Right cardiac atrium (tissue), 5 donors: ENCODE measurements at regions not wholly inside any gene's neighbourhood (a gene's known extent, or its start where the extent isn't known, plus 50 kb on each side); places are given as distances from the start of the nearest gene placed in this dataset.
A peak's percentile ranks its signal among the peaks of the same experiment; 100 is the strongest.

Experiments used
- ATAC-seq, 2 donors: fragments of 200-7000 bp; cut with Tn5 transposase; one replicate each; pipeline versions ENCODE4 v1.8.0 to v1.9.1; 2020; ENCODE audit warnings: moderate library complexity in 2 of 2, mild to moderate bottlenecking in 1 of 2
- DNase-seq, 3 donors: peaks; one replicate each; pipeline ENCODE4 v3.0.0-alpha.2; 2020
- H3K27ac ChIP-seq: one replicate; pipeline ENCODE4 v1.5.1; 2013; ENCODE audit warnings: mild to moderate bottlenecking, low read length, control low read depth, moderate library complexity
- H3K27me3 ChIP-seq: one replicate; pipeline ENCODE4 v1.6.1; 2013; ENCODE audit not compliant: control insufficient read depth, insufficient read depth
- H3K4me1 ChIP-seq: one replicate; pipeline ENCODE4 v1.6.1; 2013; ENCODE audit warnings: low read length; ENCODE audit not compliant: control insufficient read depth, insufficient read depth
- H3K4me3 ChIP-seq: one replicate; pipeline ENCODE4 v1.5.1; 2013; ENCODE audit warnings: low read length, control low read depth
- H3K9me3 ChIP-seq: one replicate; pipeline ENCODE4 v1.6.1; 2013; ENCODE audit warnings: low read length; ENCODE audit not compliant: control insufficient read depth
- WGBS: extraction: QIAGEN DNeasy Blood & Tissue Kit; methylation state at CpG from one replicate; pipeline ENCODE4 v1.1.7; 2013; 5-methylcytosine and 5-hydroxymethylcytosine counted together
- intact Hi-C, 4 donors: fragments of 100-400 bp; cut with DNase I; formaldehyde crosslinking; loops; one replicate each; pipeline versions ENCODE4 v1.11.0 to v1.14.0; 2022 to 2023
- donor health status: healthy with polysubstance abuse.
- donor health status: DM: no; HTN: yes; CAD: no.
- donor health status: DM: no; HTN: no; CAD: no.
- donor health status: DM: no; HTN: yes; CAD: no; lungs with severe emphysema.
- donor health status: DM: yes; HTN: yes; CAD: no.

- Histone ChIP-seq H3K4me1 (no peaks in the 10 kb centered on the region), H3K9me3 (no peaks in the 10 kb centered on the region), H3K27ac (no peak overlapping the region), H3K4me3 (no peak overlapping the region), H3K27me3 (no peaks in the 10 kb centered on the region)
- ATAC-seq = peak in 1 of 2 donors; percentile 36
- DNase-seq = no peak
- 80% methylated on average over 3 of the region's 3 CpGs for WGBS
- intact Hi-C loops = loop anchor here in 1 of 4 donors (5.0 kb wide), 1 partner anchor 120 kb away; the partner anchor contains the start of gene PALMD
Observed at GRCh38 chr1:99527078-99527477, 118.8 kb upstream of the PALMD start.

- Histone ChIP-seq H3K27me3 (no peaks in the 10 kb centered on the region), H3K27ac (no peak overlapping the region), H3K9me3 (no peaks in the 10 kb centered on the region), H3K4me1 (peaks cover 2% of the 10 kb centered on the region), H3K4me3 (no peak overlapping the region)
- DNase-seq = no peak
- ATAC-seq = no peak
- intact Hi-C loops = loop anchor here in 1 of 4 donors (5.0 kb wide), 1 partner anchor 120 kb away; the partner anchor contains the start of gene PALMD
- 58% methylated on average over 3 of the region's 3 CpGs for WGBS
Observed at GRCh38 chr1:99527545-99527944, 118.4 kb upstream of the PALMD start.

- H3K4me1 ChIP-seq = peaks cover 2% of the 10 kb centered on the region
- ATAC-seq (no peak), DNase-seq (no peak)
- H3K27ac ChIP-seq = no peak overlapping the region
- no peaks in the 10 kb centered on the region for H3K27me3 ChIP-seq
- 82% methylated on average over 3 of the region's 3 CpGs for WGBS
- intact Hi-C loops = loop anchor here in 1 of 4 donors (5.0 kb wide), 1 partner anchor 118 kb away; the partner anchor contains the start of gene PALMD
- no peaks in the 10 kb centered on the region for H3K9me3 ChIP-seq
- no peak overlapping the region for H3K4me3 ChIP-seq
Observed at GRCh38 chr1:99529002-99529401, 116.9 kb upstream of the PALMD start.

- ATAC-seq = no peak
- H3K27ac ChIP-seq = no peak overlapping the region
- no peak for DNase-seq
- H3K27me3 ChIP-seq = no peaks in the 10 kb centered on the region
- no peaks in the 10 kb centered on the region for H3K9me3 ChIP-seq
- peaks cover 2% of the 10 kb centered on the region for H3K4me1 ChIP-seq
- WGBS = 83% methylated on average over 5 of the region's 5 CpGs
- no peak overlapping the region for H3K4me3 ChIP-seq
- intact Hi-C loops = no loop called here
Observed at GRCh38 chr1:99531578-99532275, 114.2 kb upstream of the PALMD start.

GRCh38 chr1:99532276-99532580 is 113.7 kb upstream of the PALMD start:
- no peak for DNase-seq
- Histone ChIP-seq H3K4me1 (peaks cover 2% of the 10 kb centered on the region), H3K4me3 (no peak overlapping the region), H3K27me3 (no peaks in the 10 kb centered on the region), H3K9me3 (no peaks in the 10 kb centered on the region), H3K27ac (no peak overlapping the region)
- intact Hi-C loops = no loop called here
- no peak for ATAC-seq
- WGBS = 78% methylated on average over 1 of the region's 1 CpG

- 33% methylated on average over 9 of the region's 9 CpGs for WGBS
- intact Hi-C loops = no loop called here
- DNase-seq (no peak), ATAC-seq (peak; percentile 14 to 48)
- Histone ChIP-seq H3K4me1 (peaks cover 2% of the 10 kb centered on the region), H3K27me3 (no peaks in the 10 kb centered on the region), H3K9me3 (no peaks in the 10 kb centered on the region), H3K27ac (no peak overlapping the region), H3K4me3 (peak overlapping the region; percentile 21)
Observed at GRCh38 chr1:99533909-99534637, 111.8 kb upstream of the PALMD start.

GRCh38 chr1:99534638-99534930 is 111.3 kb upstream of the PALMD start:
- no peaks in the 10 kb centered on the region for H3K9me3 ChIP-seq
- no peak overlapping the region for H3K4me3 ChIP-seq
- 44% methylated on average over 1 of the region's 1 CpG for WGBS
- peak; percentile 70 to 96 for ATAC-seq
- H3K27ac ChIP-seq = no peak overlapping the region
- H3K4me1 ChIP-seq = peaks cover 2% of the 10 kb centered on the region
- no peak for DNase-seq
- H3K27me3 ChIP-seq = no peaks in the 10 kb centered on the region
- intact Hi-C loops = no loop called here

GRCh38 chr1:99535470-99536164 is 110.3 kb upstream of the PALMD start:
- Histone ChIP-seq H3K4me1 (peaks cover 2% of the 10 kb centered on the region), H3K9me3 (no peaks in the 10 kb centered on the region), H3K27ac (no peak overlapping the region), H3K4me3 (no peak overlapping the region), H3K27me3 (no peaks in the 10 kb centered on the region)
- intact Hi-C loops = no loop called here
- no peak for DNase-seq
- WGBS = 90% methylated on average over 7 of the region's 7 CpGs
- ATAC-seq = peak in 1 of 2 donors; percentile 39

GRCh38 chr1:99537886-99538617 is 107.9 kb upstream of the PALMD start:
- Histone ChIP-seq H3K4me3 (no peak overlapping the region), H3K9me3 (no peaks in the 10 kb centered on the region), H3K27ac (no peak overlapping the region), H3K4me1 (no peaks in the 10 kb centered on the region), H3K27me3 (no peaks in the 10 kb centered on the region)
- intact Hi-C loops = no loop called here
- 68% methylated on average over 5 of the region's 5 CpGs for WGBS
- DNase-seq = no peak
- ATAC-seq = no peak

- WGBS = 56% methylated on average over 2 of the region's 2 CpGs
- DNase-seq (no peak), ATAC-seq (no peak)
- no peak overlapping the region for H3K4me3 ChIP-seq
- no peak overlapping the region for H3K27ac ChIP-seq
- intact Hi-C loops = no loop called here
- no peaks in the 10 kb centered on the region for H3K4me1 ChIP-seq
- H3K27me3 ChIP-seq = no peaks in the 10 kb centered on the region
- H3K9me3 ChIP-seq = no peaks in the 10 kb centered on the region
Observed at GRCh38 chr1:99538618-99538956, 107.3 kb upstream of the PALMD start.

- no peak overlapping the region for H3K4me3 ChIP-seq
- intact Hi-C loops = no loop called here
- H3K4me1 ChIP-seq = no peaks in the 10 kb centered on the region
- H3K9me3 ChIP-seq = no peaks in the 10 kb centered on the region
- no peaks in the 10 kb centered on the region for H3K27me3 ChIP-seq
- DNase-seq (no peak), ATAC-seq (no peak)
- H3K27ac ChIP-seq = no peak overlapping the region
Observed at GRCh38 chr1:99539131-99539530, 106.8 kb upstream of the PALMD start.
